Loucy (cell line): ENCODE measurements at regions not wholly inside any gene's neighbourhood (a gene's known extent, or its start where the extent isn't known, plus 50 kb on each side); places are given as distances from the start of the nearest gene placed in this dataset.

ENCODE experiments used
- H2AFZ ChIP-seq: fragments of 200-600 bp; sonication (generic); 2 replicates; pipeline ENCODE4 v1.6.0; 2016; ENCODE audit warnings: antibody characterized with exemption, mild to moderate bottlenecking, low read length, moderate library complexity
- H3F3A ChIP-seq: fragments of 200-600 bp; 2 replicates; pipeline ENCODE4 v1.6.0; 2016; ENCODE audit warnings: antibody characterized with exemption, low read depth, mild to moderate bottlenecking
- H3K27me3 ChIP-seq: fragments of 200-600 bp; sonication (generic); 2 replicates; pipeline ENCODE4 v1.6.1; 2014; ENCODE audit warnings: low read length, mild to moderate bottlenecking; ENCODE audit not compliant: insufficient read depth, poor library complexity, severe bottlenecking
- H3K36me3 ChIP-seq: fragments of 200-600 bp; sonication (generic); 2 replicates; pipeline ENCODE4 v1.6.1; 2016; ENCODE audit warnings: low read length; ENCODE audit not compliant: insufficient read depth
- H3K4me1 ChIP-seq: fragments of 200-600 bp; sonication (generic); 2 replicates; pipeline ENCODE4 v1.5.1; 2014; ENCODE audit warnings: low read length, mild to moderate bottlenecking; ENCODE audit not compliant: insufficient read depth, poor library complexity, severe bottlenecking
- H3K4me2 ChIP-seq: fragments of 200-600 bp; sonication (generic); 2 replicates; pipeline ENCODE4 v1.6.0; 2014; ENCODE audit warnings: antibody characterized with exemption, low read length, low read depth, mild to moderate bottlenecking; ENCODE audit not compliant: poor library complexity, severe bottlenecking
- H3K4me3 ChIP-seq: fragments of 200-600 bp; sonication (generic); 2 replicates; pipeline ENCODE4 v1.5.1; 2014; ENCODE audit warnings: low read length, mild to moderate bottlenecking, mixed read lengths; ENCODE audit not compliant: poor library complexity, severe bottlenecking
- H3K79me2 ChIP-seq: fragments of 200-600 bp; sonication (generic); 2 replicates; pipeline ENCODE4 v1.6.1; 2014; ENCODE audit warnings: low read length; ENCODE audit not compliant: insufficient read depth
- H3K9ac ChIP-seq: fragments of 200-600 bp; sonication (generic); 2 replicates; pipeline ENCODE4 v1.6.0; 2014; ENCODE audit warnings: mild to moderate bottlenecking, low read depth, low read length, moderate library complexity; ENCODE audit not compliant: poor library complexity, severe bottlenecking
- H3K9me2 ChIP-seq: fragments of 200-600 bp; sonication (generic); replicated peaks from 2 replicates; pipeline ENCODE4 v1.6.1; 2016; ENCODE audit warnings: low read depth, low read length, mixed read lengths
- H3K9me3 ChIP-seq: fragments of 200-600 bp; sonication (generic); 2 replicates; pipeline ENCODE4 v1.6.1; 2014; ENCODE audit warnings: mild to moderate bottlenecking, antibody characterized with exemption, low read length, low read depth; ENCODE audit not compliant: insufficient read depth
- H4K20me1 ChIP-seq: fragments of 200-600 bp; sonication (generic); 2 replicates; pipeline ENCODE4 v1.6.0; 2014; ENCODE audit warnings: antibody characterized with exemption, low read length, mild to moderate bottlenecking; ENCODE audit not compliant: insufficient read depth, poor library complexity, severe bottlenecking
- CTCF ChIP-seq: fragments of 200-600 bp; sonication (generic); conservative IDR thresholded peaks from 2 replicates; pipeline ENCODE4 v1.5.1; 2014; ENCODE audit warnings: mild to moderate bottlenecking, antibody characterized with exemption, low read length
- EZH2phosphoT487 ChIP-seq: fragments of 200-600 bp; IDR thresholded peaks from 2 replicates; pipeline ENCODE4 v1.6.1; 2018; ENCODE audit warnings: antibody characterized with exemption, mild to moderate bottlenecking, moderate library complexity, borderline replicate concordance

GRCh38 chrX:10023821-10024220, 56.7 kb downstream of the CLDN34 start:
- no peak overlapping the region for H2AFZ ChIP-seq
- TF ChIP-seq CTCF (no peak), EZH2phosphoT487 (no peak)
- H4K20me1 ChIP-seq = no peaks in the 10 kb centered on the region
- H3F3A ChIP-seq = no peaks in the 10 kb centered on the region
- no peak overlapping the region for H3K9ac ChIP-seq
- H3K27me3 ChIP-seq = no peaks in the 10 kb centered on the region
- H3K36me3 ChIP-seq = no peaks in the 10 kb centered on the region
- peaks cover 6% of the 10 kb centered on the region for H3K4me1 ChIP-seq
- no peaks in the 10 kb centered on the region for H3K9me2 ChIP-seq
- H3K4me2 ChIP-seq = no peak overlapping the region
- H3K9me3 ChIP-seq = no peaks in the 10 kb centered on the region
- H3K79me2 ChIP-seq = 0 out of 2 replicates have a peak, but pooled peaks cover 4% of the 10 kb centered on the region
- H3K4me3 ChIP-seq = no peak overlapping the region

GRCh38 chrX:10025742-10026493, 58.8 kb downstream of the CLDN34 start:
- H3K36me3 ChIP-seq = no peaks in the 10 kb centered on the region
- no peaks in the 10 kb centered on the region for H3F3A ChIP-seq
- H3K79me2 ChIP-seq = no peaks in the 10 kb centered on the region
- H3K4me2 ChIP-seq = no peak overlapping the region
- no peaks in the 10 kb centered on the region for H3K4me1 ChIP-seq
- H3K9me2 ChIP-seq = no peaks in the 10 kb centered on the region
- H4K20me1 ChIP-seq = no peaks in the 10 kb centered on the region
- H3K4me3 ChIP-seq = no peak overlapping the region
- no peak overlapping the region for H3K9ac ChIP-seq
- H2AFZ ChIP-seq = no peak overlapping the region
- H3K9me3 ChIP-seq = no peaks in the 10 kb centered on the region
- H3K27me3 ChIP-seq = no peaks in the 10 kb centered on the region
- TF ChIP-seq EZH2phosphoT487 (no peak), CTCF (no peak)

GRCh38 chrX:10028283-10029104, 61.3 kb downstream of the CLDN34 start:
- TF ChIP-seq EZH2phosphoT487 (no peak), CTCF (no peak)
- Histone ChIP-seq H3K4me1 (peaks cover 3% of the 10 kb centered on the region), H4K20me1 (no peaks in the 10 kb centered on the region), H3K79me2 (no peaks in the 10 kb centered on the region), H3K36me3 (no peaks in the 10 kb centered on the region), H3K4me2 (no peak overlapping the region), H3K9ac (no peak overlapping the region), H3K4me3 (no peak overlapping the region), H3F3A (no peaks in the 10 kb centered on the region), H2AFZ (no peak overlapping the region), H3K27me3 (no peaks in the 10 kb centered on the region), H3K9me3 (no peaks in the 10 kb centered on the region), H3K9me2 (no peaks in the 10 kb centered on the region)
